H1 (cell line): ENCODE measurements at regions not wholly inside any gene's neighbourhood (a gene's known extent, or its start where the extent isn't known, plus 50 kb on each side); places are given as distances from the start of the nearest gene placed in this dataset.

Source experiments
- BCL11A ChIP-seq, 2 experiments: IDR thresholded peaks; one replicate each; pipeline ENCODE4 v1.6.1; 2011; ENCODE audit warnings: low read depth in 2 of 2, low read length in 2 of 2, mild to moderate bottlenecking in 2 of 2
- EP300 ChIP-seq, 2 experiments: IDR thresholded peaks; 1 replicate in 1 of 2; 2 replicates in 1 of 2; pipeline ENCODE4 v1.6.1; 2011 to 2012; ENCODE audit warnings: low read depth in 2 of 2, low read length in 2 of 2, mild to moderate bottlenecking in 2 of 2, borderline replicate concordance in 1 of 2, inconsistent platforms in 1 of 2, moderate library complexity in 1 of 2
- FOSL1 ChIP-seq: IDR thresholded peaks from 2 replicates; pipeline ENCODE4 v1.6.1; 2011; ENCODE audit warnings: mild to moderate bottlenecking, low read depth, low read length, moderate library complexity; ENCODE audit not compliant: insufficient read depth
- RXRA ChIP-seq: IDR thresholded peaks from 2 replicates; pipeline ENCODE4 v1.6.1; 2011; ENCODE audit warnings: low read depth, mild to moderate bottlenecking, low read length, moderate library complexity; ENCODE audit not compliant: insufficient read depth
- TF ChIP-seq, protein P1 (sequence below): fragments of 300-600 bp; sonication (generic); IDR thresholded peaks from 2 replicates; pipeline ENCODE4 v1.7.1; 2012; ENCODE audit warnings: low read length, moderate library complexity, mild to moderate bottlenecking, inconsistent platforms; ENCODE audit not compliant: insufficient replicate concordance
- TF ChIP-seq, protein P2 (sequence below): IDR thresholded peaks from 2 replicates; pipeline ENCODE4 v1.6.1; 2011; ENCODE audit warnings: low read length, improper control_type of control experiment

DNA sequence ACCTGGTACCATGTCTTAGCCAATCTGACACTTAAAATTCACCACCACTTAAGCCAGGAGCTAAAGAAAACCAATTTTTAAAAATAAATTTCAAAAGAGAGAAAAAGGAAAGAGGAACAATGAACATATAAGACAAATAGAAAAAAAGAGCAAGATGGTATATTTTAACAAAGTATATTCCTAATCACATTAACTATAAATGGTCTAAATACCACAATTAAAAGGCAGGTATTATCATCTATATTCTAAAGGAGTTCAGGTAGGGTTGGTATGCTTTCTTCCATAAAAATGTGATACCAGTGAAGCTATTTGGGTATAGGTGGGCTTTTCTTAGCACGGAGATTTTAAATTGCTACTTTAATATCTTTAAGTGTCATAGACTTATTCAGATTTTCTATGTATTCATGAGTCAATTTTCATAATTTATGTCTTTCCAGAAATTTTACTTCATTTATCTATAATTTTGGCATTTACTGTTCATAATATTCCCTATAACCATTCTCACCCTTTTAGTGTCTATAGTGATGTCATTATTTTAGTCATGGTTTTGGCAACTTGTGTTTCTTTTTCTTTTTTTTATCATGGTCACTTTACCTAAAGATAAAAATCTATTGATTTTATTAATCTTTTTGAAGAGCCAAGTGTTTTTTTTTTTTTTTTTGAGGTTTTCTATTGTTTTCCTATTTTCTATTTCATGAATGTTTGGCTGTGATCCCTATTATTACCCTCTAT is 56.5 kb upstream of the IGLL5 start (continued):
- TF ChIP-seq, protein P1, sequence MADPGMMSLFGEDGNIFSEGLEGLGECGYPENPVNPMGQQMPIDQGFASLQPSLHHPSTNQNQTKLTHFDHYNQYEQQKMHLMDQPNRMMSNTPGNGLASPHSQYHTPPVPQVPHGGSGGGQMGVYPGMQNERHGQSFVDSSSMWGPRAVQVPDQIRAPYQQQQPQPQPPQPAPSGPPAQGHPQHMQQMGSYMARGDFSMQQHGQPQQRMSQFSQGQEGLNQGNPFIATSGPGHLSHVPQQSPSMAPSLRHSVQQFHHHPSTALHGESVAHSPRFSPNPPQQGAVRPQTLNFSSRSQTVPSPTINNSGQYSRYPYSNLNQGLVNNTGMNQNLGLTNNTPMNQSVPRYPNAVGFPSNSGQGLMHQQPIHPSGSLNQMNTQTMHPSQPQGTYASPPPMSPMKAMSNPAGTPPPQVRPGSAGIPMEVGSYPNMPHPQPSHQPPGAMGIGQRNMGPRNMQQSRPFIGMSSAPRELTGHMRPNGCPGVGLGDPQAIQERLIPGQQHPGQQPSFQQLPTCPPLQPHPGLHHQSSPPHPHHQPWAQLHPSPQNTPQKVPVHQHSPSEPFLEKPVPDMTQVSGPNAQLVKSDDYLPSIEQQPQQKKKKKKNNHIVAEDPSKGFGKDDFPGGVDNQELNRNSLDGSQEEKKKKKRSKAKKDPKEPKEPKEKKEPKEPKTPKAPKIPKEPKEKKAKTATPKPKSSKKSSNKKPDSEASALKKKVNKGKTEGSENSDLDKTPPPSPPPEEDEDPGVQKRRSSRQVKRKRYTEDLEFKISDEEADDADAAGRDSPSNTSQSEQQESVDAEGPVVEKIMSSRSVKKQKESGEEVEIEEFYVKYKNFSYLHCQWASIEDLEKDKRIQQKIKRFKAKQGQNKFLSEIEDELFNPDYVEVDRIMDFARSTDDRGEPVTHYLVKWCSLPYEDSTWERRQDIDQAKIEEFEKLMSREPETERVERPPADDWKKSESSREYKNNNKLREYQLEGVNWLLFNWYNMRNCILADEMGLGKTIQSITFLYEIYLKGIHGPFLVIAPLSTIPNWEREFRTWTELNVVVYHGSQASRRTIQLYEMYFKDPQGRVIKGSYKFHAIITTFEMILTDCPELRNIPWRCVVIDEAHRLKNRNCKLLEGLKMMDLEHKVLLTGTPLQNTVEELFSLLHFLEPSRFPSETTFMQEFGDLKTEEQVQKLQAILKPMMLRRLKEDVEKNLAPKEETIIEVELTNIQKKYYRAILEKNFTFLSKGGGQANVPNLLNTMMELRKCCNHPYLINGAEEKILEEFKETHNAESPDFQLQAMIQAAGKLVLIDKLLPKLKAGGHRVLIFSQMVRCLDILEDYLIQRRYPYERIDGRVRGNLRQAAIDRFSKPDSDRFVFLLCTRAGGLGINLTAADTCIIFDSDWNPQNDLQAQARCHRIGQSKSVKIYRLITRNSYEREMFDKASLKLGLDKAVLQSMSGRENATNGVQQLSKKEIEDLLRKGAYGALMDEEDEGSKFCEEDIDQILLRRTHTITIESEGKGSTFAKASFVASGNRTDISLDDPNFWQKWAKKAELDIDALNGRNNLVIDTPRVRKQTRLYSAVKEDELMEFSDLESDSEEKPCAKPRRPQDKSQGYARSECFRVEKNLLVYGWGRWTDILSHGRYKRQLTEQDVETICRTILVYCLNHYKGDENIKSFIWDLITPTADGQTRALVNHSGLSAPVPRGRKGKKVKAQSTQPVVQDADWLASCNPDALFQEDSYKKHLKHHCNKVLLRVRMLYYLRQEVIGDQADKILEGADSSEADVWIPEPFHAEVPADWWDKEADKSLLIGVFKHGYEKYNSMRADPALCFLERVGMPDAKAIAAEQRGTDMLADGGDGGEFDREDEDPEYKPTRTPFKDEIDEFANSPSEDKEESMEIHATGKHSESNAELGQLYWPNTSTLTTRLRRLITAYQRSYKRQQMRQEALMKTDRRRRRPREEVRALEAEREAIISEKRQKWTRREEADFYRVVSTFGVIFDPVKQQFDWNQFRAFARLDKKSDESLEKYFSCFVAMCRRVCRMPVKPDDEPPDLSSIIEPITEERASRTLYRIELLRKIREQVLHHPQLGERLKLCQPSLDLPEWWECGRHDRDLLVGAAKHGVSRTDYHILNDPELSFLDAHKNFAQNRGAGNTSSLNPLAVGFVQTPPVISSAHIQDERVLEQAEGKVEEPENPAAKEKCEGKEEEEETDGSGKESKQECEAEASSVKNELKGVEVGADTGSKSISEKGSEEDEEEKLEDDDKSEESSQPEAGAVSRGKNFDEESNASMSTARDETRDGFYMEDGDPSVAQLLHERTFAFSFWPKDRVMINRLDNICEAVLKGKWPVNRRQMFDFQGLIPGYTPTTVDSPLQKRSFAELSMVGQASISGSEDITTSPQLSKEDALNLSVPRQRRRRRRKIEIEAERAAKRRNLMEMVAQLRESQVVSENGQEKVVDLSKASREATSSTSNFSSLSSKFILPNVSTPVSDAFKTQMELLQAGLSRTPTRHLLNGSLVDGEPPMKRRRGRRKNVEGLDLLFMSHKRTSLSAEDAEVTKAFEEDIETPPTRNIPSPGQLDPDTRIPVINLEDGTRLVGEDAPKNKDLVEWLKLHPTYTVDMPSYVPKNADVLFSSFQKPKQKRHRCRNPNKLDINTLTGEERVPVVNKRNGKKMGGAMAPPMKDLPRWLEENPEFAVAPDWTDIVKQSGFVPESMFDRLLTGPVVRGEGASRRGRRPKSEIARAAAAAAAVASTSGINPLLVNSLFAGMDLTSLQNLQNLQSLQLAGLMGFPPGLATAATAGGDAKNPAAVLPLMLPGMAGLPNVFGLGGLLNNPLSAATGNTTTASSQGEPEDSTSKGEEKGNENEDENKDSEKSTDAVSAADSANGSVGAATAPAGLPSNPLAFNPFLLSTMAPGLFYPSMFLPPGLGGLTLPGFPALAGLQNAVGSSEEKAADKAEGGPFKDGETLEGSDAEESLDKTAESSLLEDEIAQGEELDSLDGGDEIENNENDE = no peak
- TF ChIP-seq, protein P2, sequence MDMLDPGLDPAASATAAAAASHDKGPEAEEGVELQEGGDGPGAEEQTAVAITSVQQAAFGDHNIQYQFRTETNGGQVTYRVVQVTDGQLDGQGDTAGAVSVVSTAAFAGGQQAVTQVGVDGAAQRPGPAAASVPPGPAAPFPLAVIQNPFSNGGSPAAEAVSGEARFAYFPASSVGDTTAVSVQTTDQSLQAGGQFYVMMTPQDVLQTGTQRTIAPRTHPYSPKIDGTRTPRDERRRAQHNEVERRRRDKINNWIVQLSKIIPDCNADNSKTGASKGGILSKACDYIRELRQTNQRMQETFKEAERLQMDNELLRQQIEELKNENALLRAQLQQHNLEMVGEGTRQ = no peak
- TF ChIP-seq RXRA = no peak
- no peak for TF ChIP-seq FOSL1
- TF ChIP-seq EP300 (IDR thresholded peaks at IDR 0.05; ENCODE audit: borderline replicate concordance in 1 of 2, low read depth in 2 of 2, low read length in 2 of 2) = no peak
- no peak for TF ChIP-seq BCL11A (IDR thresholded peaks at IDR 0.05; ENCODE audit: low read depth in 2 of 2, low read length in 2 of 2)
